Mammary epithelial cell (primary cell): ENCODE measurements at regions not wholly inside any gene's neighbourhood (a gene's known extent, or its start where the extent isn't known, plus 50 kb on each side); places are given as distances from the start of the nearest gene placed in this dataset.

Experiments used
- EZH2 ChIP-seq: IDR thresholded peaks from 2 replicates; pipeline ENCODE4 v1.6.1; 2012; ENCODE audit warnings: low read length, inconsistent platforms, borderline replicate concordance
- TF ChIP-seq, protein P1 (sequence below), 2 donors: IDR thresholded peaks in 1 of 2; conservative IDR thresholded peaks in 1 of 2; 2 replicates each; pipeline ENCODE4 v1.5.1; 2011 to 2012; ENCODE audit warnings: inconsistent platforms in 2 of 2, low read length in 2 of 2, mild to moderate bottlenecking in 2 of 2, control low read depth in 1 of 2, low read depth in 1 of 2; ENCODE audit not compliant: insufficient read depth in 1 of 2; ENCODE audit errors: extremely low read depth in 1 of 2

DNA sequence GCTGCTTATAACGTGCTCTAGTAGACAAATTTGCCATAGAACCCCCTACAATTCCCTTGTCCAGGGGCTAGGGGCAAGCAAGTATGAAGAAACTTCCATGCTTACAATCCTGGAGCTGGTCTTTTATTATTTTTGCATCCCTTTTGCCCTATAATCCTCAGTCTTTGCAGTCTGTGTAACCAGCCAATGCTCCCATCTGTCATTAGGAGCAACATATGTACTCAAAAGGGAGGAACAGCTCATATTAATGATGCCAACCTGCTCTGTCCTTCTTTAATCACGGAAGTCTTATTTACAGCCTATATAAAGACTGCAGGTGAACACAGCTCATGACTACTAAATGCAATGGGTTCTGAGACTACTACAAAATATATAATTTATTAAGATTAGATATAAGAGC, 263.3 kb downstream of the ZIC1 start:
- TF ChIP-seq, protein P1, sequence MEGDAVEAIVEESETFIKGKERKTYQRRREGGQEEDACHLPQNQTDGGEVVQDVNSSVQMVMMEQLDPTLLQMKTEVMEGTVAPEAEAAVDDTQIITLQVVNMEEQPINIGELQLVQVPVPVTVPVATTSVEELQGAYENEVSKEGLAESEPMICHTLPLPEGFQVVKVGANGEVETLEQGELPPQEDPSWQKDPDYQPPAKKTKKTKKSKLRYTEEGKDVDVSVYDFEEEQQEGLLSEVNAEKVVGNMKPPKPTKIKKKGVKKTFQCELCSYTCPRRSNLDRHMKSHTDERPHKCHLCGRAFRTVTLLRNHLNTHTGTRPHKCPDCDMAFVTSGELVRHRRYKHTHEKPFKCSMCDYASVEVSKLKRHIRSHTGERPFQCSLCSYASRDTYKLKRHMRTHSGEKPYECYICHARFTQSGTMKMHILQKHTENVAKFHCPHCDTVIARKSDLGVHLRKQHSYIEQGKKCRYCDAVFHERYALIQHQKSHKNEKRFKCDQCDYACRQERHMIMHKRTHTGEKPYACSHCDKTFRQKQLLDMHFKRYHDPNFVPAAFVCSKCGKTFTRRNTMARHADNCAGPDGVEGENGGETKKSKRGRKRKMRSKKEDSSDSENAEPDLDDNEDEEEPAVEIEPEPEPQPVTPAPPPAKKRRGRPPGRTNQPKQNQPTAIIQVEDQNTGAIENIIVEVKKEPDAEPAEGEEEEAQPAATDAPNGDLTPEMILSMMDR (conservative IDR thresholded peaks at IDR 0.05 in 1 of 2, IDR thresholded peaks at IDR 0.05 in 1 of 2; ENCODE audit: extremely low read depth in 1 of 2, insufficient read depth in 1 of 2, low read depth in 1 of 2, low read length in 2 of 2) = no peak
- TF ChIP-seq EZH2 = no peak
